Keratinocyte (primary cell): ENCODE measurements at regions not wholly inside any gene's neighbourhood (a gene's known extent, or its start where the extent isn't known, plus 50 kb on each side); places are given as distances from the start of the nearest gene placed in this dataset.

ENCODE experiments used
- DNase-seq: peaks from one replicate; pipeline ENCODE4 v3.0.0-alpha.2; 2011; ENCODE audit warnings: low read depth, missing footprints, low spot score
- FAIRE-seq: peaks from 2 replicates; lab custom pipeline; 2011; peaks lifted over from hg19 to GRCh38; lab: Jason Lieb, UNC
- H2AFZ ChIP-seq: 2 replicates; pipeline ENCODE4 v1.6.0; 2012; ENCODE audit warnings: low read length, control low read depth, inconsistent platforms; ENCODE audit not compliant: control insufficient read depth
- H3K27ac ChIP-seq: 2 replicates; pipeline ENCODE4 v1.5.1; 2011; ENCODE audit warnings: low read length; ENCODE audit not compliant: control insufficient read depth, insufficient read depth
- H3K27me3 ChIP-seq: 3 replicates; pipeline ENCODE4 v1.6.0; 2011; ENCODE audit warnings: low read length; ENCODE audit not compliant: control insufficient read depth, insufficient read depth; ENCODE audit errors: extremely low read depth
- H3K36me3 ChIP-seq, 2 experiments: 2 replicates in 1 of 2; 3 replicates in 1 of 2; pipeline ENCODE4 v1.5.1; 2011; ENCODE audit warnings: low read length in 2 of 2, mild to moderate bottlenecking in 1 of 2; ENCODE audit not compliant: control insufficient read depth in 2 of 2, insufficient read depth in 2 of 2; ENCODE audit errors: extremely low read depth in 1 of 2
- H3K4me1 ChIP-seq: 3 replicates; pipeline ENCODE4 v1.5.1; 2011; ENCODE audit warnings: low read length; ENCODE audit not compliant: control insufficient read depth, insufficient read depth; ENCODE audit errors: extremely low read depth
- H3K4me2 ChIP-seq: 3 replicates; pipeline ENCODE4 v1.6.0; 2011; ENCODE audit warnings: low read depth, low read length; ENCODE audit not compliant: control insufficient read depth, insufficient read depth; ENCODE audit errors: extremely low read depth
- H3K4me3 ChIP-seq, 3 experiments: fragments of 200-600 bp in 1 of 3; sonication (generic) in 1 of 3; 2 replicates in 2 of 3; 3 replicates in 1 of 3; pipeline ENCODE4 v1.5.1; 2011 to 2016; ENCODE audit warnings: low read length in 3 of 3, mild to moderate bottlenecking in 3 of 3, control low read depth in 2 of 3, inconsistent platforms in 1 of 3, low read depth in 1 of 3, mixed read lengths in 1 of 3, mixed run types in 1 of 3, moderate library complexity in 1 of 3; ENCODE audit not compliant: control insufficient read depth in 2 of 3, insufficient read depth in 2 of 3; ENCODE audit errors: extremely low read depth in 1 of 3
- H3K79me2 ChIP-seq: 2 replicates; pipeline ENCODE4 v1.6.0; 2012; ENCODE audit warnings: low read length; ENCODE audit not compliant: control insufficient read depth, insufficient read depth
- H3K9ac ChIP-seq: 3 replicates; pipeline ENCODE4 v1.6.0; 2011; ENCODE audit warnings: low read length; ENCODE audit not compliant: control insufficient read depth, insufficient read depth; ENCODE audit errors: extremely low read depth
- H3K9me1 ChIP-seq: 3 replicates; pipeline ENCODE4 v1.6.0; 2011; ENCODE audit warnings: low read length; ENCODE audit not compliant: control insufficient read depth, insufficient read depth; ENCODE audit errors: extremely low read depth
- H3K9me3 ChIP-seq: 2 replicates; pipeline ENCODE4 v1.5.1; 2012; ENCODE audit warnings: low read depth, low read length; ENCODE audit not compliant: control insufficient read depth
- H4K20me1 ChIP-seq: 3 replicates; pipeline ENCODE4 v1.6.0; 2011; ENCODE audit warnings: low read length; ENCODE audit not compliant: control insufficient read depth, insufficient read depth; ENCODE audit errors: extremely low read depth
- EZH2 ChIP-seq: IDR thresholded peaks from one replicate; pipeline ENCODE4 v1.6.1; 2012; ENCODE audit warnings: inconsistent platforms, mild to moderate bottlenecking, low read length, moderate library complexity
- dilution Hi-C: fragments of 300-500 bp; cut with MboI; formaldehyde crosslinking; loops from one replicate; pipeline ENCODE4 v1.7.0; 2020; ENCODE audit warnings: low sequenced_read_pairs; ENCODE audit not compliant: extremely low pct_ligation_motif_present
- TF ChIP-seq, protein P1 (sequence below), 3 experiments: IDR thresholded peaks in 1 of 3; conservative IDR thresholded peaks in 1 of 3; optimal IDR thresholded peaks in 1 of 3; 2 replicates in 2 of 3; 3 replicates in 1 of 3; pipeline versions ENCODE3 to v1.5.1; 2011; ENCODE audit warnings: low read length in 3 of 3, mild to moderate bottlenecking in 3 of 3, moderate library complexity in 2 of 3, control low read depth in 1 of 3, inconsistent platforms in 1 of 3; ENCODE audit not compliant: insufficient read depth in 2 of 3; ENCODE audit errors: extremely low read depth in 1 of 3

DNA sequence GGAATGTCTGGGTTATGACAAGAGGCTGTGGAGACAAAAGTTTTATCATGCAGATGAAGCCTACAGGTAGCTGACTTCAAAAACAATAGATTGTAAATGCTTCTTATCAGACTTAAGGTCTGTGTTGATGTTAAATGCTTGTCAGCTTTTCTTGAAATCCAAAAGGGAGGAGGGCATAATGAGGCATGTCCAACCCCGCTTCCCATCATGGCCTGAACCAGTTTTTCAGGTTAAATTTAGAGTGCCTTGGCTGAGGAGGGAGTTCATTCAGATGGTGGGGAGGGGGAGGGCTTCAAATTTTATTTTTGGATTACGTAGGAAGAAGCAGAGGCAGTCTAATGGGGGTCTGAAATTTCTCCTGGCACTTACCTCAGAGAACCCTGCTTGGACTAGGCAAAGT lies 207.7 kb upstream of the HDX start:
- H4K20me1 ChIP-seq: no peaks in the 10 kb centered on the region
- no peaks in the 10 kb centered on the region for H3K9me3 ChIP-seq
- no peaks in the 10 kb centered on the region for H3K27me3 ChIP-seq
- H2AFZ ChIP-seq: no peak overlapping the region
- H3K79me2 ChIP-seq: no peaks in the 10 kb centered on the region
- no peak overlapping the region for H3K9ac ChIP-seq
- dilution Hi-C loops: no loop called here
- no peak for FAIRE-seq
- TF ChIP-seq, protein P1, sequence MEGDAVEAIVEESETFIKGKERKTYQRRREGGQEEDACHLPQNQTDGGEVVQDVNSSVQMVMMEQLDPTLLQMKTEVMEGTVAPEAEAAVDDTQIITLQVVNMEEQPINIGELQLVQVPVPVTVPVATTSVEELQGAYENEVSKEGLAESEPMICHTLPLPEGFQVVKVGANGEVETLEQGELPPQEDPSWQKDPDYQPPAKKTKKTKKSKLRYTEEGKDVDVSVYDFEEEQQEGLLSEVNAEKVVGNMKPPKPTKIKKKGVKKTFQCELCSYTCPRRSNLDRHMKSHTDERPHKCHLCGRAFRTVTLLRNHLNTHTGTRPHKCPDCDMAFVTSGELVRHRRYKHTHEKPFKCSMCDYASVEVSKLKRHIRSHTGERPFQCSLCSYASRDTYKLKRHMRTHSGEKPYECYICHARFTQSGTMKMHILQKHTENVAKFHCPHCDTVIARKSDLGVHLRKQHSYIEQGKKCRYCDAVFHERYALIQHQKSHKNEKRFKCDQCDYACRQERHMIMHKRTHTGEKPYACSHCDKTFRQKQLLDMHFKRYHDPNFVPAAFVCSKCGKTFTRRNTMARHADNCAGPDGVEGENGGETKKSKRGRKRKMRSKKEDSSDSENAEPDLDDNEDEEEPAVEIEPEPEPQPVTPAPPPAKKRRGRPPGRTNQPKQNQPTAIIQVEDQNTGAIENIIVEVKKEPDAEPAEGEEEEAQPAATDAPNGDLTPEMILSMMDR (optimal IDR thresholded peaks at IDR 0.05 in 1 of 3, IDR thresholded peaks at IDR 0.05 in 1 of 3, conservative IDR thresholded peaks at IDR 0.05 in 1 of 3; ENCODE audit: extremely low read depth in 1 of 3, insufficient read depth in 2 of 3, low read length in 3 of 3): no peak
- no peak for TF ChIP-seq EZH2
- no peak for DNase-seq
- H3K36me3 ChIP-seq: no peaks in the 10 kb centered on the region
- H3K4me1 ChIP-seq: no peaks in the 10 kb centered on the region
- no peak overlapping the region for H3K27ac ChIP-seq
- no peak overlapping the region for H3K4me2 ChIP-seq
- no peak overlapping the region for H3K4me3 ChIP-seq
- no peaks in the 10 kb centered on the region for H3K9me1 ChIP-seq

DNA sequence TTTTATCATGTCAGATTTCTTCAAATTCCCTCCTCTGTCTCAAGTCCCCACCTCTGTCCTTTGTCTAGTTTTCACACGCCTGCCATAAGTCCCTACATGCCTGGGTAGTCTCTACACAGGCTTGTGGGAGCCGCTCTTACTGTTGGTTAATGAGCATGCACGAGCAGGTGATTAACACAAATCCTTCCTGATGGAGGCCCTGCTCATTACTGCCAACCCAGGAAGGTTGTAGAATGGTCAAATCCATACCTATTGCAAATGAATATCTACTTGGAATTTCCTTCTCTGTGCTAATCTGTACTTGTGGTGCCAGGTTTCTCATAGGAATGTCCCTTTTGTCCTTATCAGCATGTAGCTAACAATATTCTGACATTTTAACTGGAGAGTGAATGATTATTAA lies 208.4 kb upstream of the HDX start:
- no peak overlapping the region for H3K9ac ChIP-seq
- H3K4me2 ChIP-seq: no peak overlapping the region
- H3K27ac ChIP-seq: no peak overlapping the region
- H3K4me1 ChIP-seq: no peaks in the 10 kb centered on the region
- H3K4me3 ChIP-seq: no peak overlapping the region
- FAIRE-seq: no peak
- no peak for DNase-seq
- TF ChIP-seq, protein P1 (optimal IDR thresholded peaks at IDR 0.05 in 1 of 3, IDR thresholded peaks at IDR 0.05 in 1 of 3, conservative IDR thresholded peaks at IDR 0.05 in 1 of 3; ENCODE audit: extremely low read depth in 1 of 3, insufficient read depth in 2 of 3, low read length in 3 of 3): peak in 1 of 3 experiments; percentile 21
- no peak for TF ChIP-seq EZH2
- no peaks in the 10 kb centered on the region for H3K9me1 ChIP-seq
- no peak overlapping the region for H2AFZ ChIP-seq
- H3K27me3 ChIP-seq: no peaks in the 10 kb centered on the region
- no peaks in the 10 kb centered on the region for H3K79me2 ChIP-seq
- H3K9me3 ChIP-seq: no peaks in the 10 kb centered on the region
- H4K20me1 ChIP-seq: no peaks in the 10 kb centered on the region
- dilution Hi-C loops: no loop called here
- no peaks in the 10 kb centered on the region for H3K36me3 ChIP-seq
